Stimulated activated CD8-positive, alpha-beta memory T cell treated with anti-CD3 and anti-CD28 coated beads, Interleukin-7, amount 100 ng/mL, for 4 hours (primary cell): ENCODE measurements at regions not wholly inside any gene's neighbourhood (a gene's known extent, or its start where the extent isn't known, plus 50 kb on each side); places are given as distances from the start of the nearest gene placed in this dataset.
"Not testable (repeated sequence)": the region's sequence is repeated elsewhere in the genome, so short reads cannot be mapped to it uniquely, and the experiment has no call there.

ENCODE experiments used
- DNase-seq, 2 donors: peaks; one replicate each; pipeline ENCODE4 v3.0.0-alpha.2; 2020; ENCODE audit warnings: low read depth in 2 of 2

GRCh38 chr21:35571910-35572309 lies 488.4 kb downstream of the SETD4 start:
- DNase-seq = no peak

- no peak for DNase-seq
These were observed 491.7 kb downstream of the SETD4 start for GRCh38 chr21:35568643-35569042.

- no peak for DNase-seq
These were observed 493.5 kb downstream of the SETD4 start for GRCh38 chr21:35566874-35567273.

GRCh38 chr21:35565204-35565611 lies 495.1 kb downstream of the SETD4 start:
- DNase-seq = no peak

- no peak for DNase-seq
These were observed 496.4 kb downstream of the SETD4 start for GRCh38 chr21:35563885-35564451.

- no peak for DNase-seq
These were observed 497.4 kb downstream of the SETD4 start for GRCh38 chr21:35562876-35563275.

GRCh38 chr21:35561116-35561515 lies 499.2 kb downstream of the SETD4 start:
- no peak for DNase-seq

- no peak for DNase-seq
These were observed 500.5 kb downstream of the SETD4 start for GRCh38 chr21:35559829-35560225.

GRCh38 chr21:35559128-35559828 lies 501.0 kb downstream of the SETD4 start:
- DNase-seq = no peak

GRCh38 chr21:35556536-35556935 lies 503.8 kb downstream of the SETD4 start:
- DNase-seq = no peak

GRCh38 chr21:35552483-35552882 lies 503.4 kb upstream of the RUNX1 start:
- DNase-seq = not testable (repeated sequence)

GRCh38 chr21:35548904-35549615 lies 500.0 kb upstream of the RUNX1 start:
- DNase-seq = no peak

GRCh38 chr21:35547946-35548774 lies 499.1 kb upstream of the RUNX1 start:
- DNase-seq = no peak

- no peak for DNase-seq
These were observed 494.6 kb upstream of the RUNX1 start for GRCh38 chr21:35543746-35544145.

- no peak for DNase-seq
These were observed 492.0 kb upstream of the RUNX1 start for GRCh38 chr21:35540950-35541638.

GRCh38 chr21:35538386-35538785 lies 489.3 kb upstream of the RUNX1 start:
- no peak for DNase-seq

- no peak for DNase-seq
These were observed 488.5 kb upstream of the RUNX1 start for GRCh38 chr21:35537604-35538003.

- DNase-seq = no peak
These were observed 484.8 kb upstream of the RUNX1 start for GRCh38 chr21:35533893-35534292.

GRCh38 chr21:35530766-35531165 lies 481.7 kb upstream of the RUNX1 start:
- DNase-seq = no peak

- DNase-seq = no peak
These were observed 480.2 kb upstream of the RUNX1 start for GRCh38 chr21:35529171-35529863.
